GM13977 (cell line): ENCODE measurements at regions not wholly inside any gene's neighbourhood (a gene's known extent, or its start where the extent isn't known, plus 50 kb on each side); places are given as distances from the start of the nearest gene placed in this dataset.

Experiments
- DNase-seq: peaks from one replicate; pipeline ENCODE4 v3.0.0; 2012; ENCODE audit warnings: low spot score
- in situ Hi-C: fragments of 300-500 bp; cut with MboI; formaldehyde crosslinking; loops from one replicate; pipeline ENCODE4 v1.12.0; 2022; ENCODE audit warnings: low sequenced_read_pairs, low pct_unique_long_range_greater_than_20kb, mixed read lengths, inconsistent platforms; ENCODE audit not compliant: unreplicated experiment
- TF ChIP-seq, protein P1 (sequence below): IDR thresholded peaks from 2 replicates; pipeline ENCODE4 v1.5.1; 2012; ENCODE audit warnings: mild to moderate bottlenecking, control low read depth; ENCODE audit not compliant: insufficient read depth; ENCODE audit errors: extremely low read depth, missing control alignments

DNA sequence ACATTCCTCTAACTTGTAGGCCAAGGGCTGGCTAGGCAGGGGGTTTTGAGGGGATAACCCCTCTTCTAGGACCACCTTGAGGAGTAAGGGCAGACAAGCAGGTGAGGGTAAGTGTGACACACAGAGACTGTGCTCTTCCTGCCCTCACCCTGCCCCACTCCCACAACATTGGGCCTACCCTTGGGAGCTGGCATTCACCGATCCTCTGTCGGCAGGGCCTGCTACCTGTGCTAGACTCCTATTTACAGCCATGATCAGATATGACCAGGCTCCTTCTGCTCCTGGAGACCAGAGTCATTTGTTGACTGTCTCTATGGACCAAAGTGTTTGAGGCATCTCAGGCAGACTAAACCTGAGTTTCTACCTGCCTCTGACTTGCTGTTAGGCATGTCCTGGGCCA, 68.3 kb downstream of the SYF2 start:
- DNase-seq, result no peak
- in situ Hi-C loops, result no loop called here
- TF ChIP-seq, protein P1, sequence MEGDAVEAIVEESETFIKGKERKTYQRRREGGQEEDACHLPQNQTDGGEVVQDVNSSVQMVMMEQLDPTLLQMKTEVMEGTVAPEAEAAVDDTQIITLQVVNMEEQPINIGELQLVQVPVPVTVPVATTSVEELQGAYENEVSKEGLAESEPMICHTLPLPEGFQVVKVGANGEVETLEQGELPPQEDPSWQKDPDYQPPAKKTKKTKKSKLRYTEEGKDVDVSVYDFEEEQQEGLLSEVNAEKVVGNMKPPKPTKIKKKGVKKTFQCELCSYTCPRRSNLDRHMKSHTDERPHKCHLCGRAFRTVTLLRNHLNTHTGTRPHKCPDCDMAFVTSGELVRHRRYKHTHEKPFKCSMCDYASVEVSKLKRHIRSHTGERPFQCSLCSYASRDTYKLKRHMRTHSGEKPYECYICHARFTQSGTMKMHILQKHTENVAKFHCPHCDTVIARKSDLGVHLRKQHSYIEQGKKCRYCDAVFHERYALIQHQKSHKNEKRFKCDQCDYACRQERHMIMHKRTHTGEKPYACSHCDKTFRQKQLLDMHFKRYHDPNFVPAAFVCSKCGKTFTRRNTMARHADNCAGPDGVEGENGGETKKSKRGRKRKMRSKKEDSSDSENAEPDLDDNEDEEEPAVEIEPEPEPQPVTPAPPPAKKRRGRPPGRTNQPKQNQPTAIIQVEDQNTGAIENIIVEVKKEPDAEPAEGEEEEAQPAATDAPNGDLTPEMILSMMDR, result no peak

DNA sequence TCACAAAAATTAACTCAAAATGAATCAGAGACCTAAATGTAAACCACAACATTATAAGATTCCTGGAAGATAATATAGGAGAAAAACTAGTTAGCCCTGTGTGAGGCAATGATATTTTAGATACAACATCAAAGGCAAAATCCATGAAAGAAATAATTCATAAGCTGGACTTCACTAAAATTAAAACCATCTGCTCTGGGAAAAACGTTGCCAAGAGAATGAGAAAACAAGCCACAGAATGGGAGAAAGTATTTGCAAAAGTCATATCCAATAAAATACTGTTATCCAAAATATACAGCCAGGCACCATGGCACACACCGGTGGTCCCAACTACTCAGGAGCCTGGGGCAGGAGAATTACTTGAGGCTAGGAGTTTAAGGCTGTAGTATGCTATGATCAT, 70.3 kb downstream of the SYF2 start:
- in situ Hi-C loops, result no loop called here
- DNase-seq, result no peak
- TF ChIP-seq, protein P1, result no peak

DNA sequence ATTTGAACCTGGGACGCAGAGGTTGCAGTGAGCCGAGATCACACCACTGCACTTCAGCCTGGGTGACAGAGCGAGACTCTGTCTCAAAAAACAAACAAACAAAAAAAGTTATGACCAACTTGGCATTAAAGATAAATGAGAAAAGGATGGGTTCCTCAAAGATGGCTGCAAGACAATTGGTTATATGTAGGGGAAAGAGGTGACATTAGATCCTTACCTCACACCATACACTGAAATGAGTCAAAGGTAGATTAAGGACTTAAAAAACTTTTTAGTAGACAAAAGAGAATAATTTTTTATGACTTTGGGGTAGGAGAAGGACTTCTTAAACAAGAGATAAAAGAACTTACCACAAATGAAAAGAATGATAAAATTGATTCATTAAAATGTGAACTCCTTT, 74.5 kb downstream of the SYF2 start:
- no peak for DNase-seq
- TF ChIP-seq, protein P1, result no peak
- in situ Hi-C loops, result no loop called here

DNA sequence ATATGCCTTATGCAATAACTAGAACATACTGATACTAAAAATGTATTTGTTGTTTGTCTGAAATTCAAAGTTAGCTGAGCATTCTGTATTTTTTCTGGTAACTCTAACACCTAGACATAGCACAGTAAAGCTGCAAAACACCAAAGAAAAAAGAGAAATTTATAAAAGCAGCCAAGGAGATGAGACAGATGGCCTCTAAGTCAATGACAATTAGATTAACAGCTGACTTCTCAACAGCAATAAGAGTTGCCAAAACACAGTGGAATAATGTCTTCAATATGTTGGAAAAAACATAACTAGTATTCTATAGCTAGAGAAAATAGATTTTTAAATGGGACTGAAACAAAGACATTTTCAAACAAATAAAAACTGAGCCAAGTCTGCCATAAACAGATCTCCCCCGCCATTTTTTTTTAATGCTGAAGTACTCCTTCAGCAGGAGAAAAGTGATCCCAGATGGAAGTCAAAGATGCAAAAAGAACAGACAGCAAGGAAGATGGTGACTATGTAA, 81.3 kb downstream of the SYF2 start:
- in situ Hi-C loops, result no loop called here

DNA sequence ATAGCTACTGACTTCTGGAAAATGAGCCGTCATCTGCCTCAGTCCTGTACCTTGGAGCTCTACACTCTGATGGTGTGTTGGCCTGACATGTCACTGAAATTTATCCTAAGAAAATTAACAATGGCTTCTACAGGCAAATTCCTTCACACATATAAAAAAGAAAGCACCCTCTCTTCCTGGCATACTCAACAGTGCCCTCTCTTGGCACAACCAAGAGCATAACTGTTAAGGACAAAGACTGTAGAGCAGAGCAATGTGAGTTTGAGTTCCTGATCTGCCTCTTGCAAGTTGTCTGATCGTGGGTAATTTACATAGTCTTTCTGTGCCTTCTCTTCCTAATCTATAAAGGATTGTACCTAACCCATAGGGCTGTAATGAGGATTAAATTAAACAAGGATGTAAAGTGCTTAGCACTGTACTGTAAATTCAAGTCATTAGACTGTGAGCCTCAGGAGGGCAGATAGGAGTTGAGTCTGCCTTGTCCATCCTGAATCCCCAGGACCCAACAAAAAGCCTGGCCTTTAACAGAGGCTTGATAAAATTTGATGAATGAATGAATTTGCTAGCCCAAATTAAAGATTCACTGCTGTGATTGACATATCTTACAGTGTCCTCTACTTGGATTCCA, 83.5 kb downstream of the SYF2 start:
- DNase-seq, result peak; percentile 60

More for the DNA sequence above, 81.3 kb downstream of the SYF2 start:
- DNase-seq, result no peak
- TF ChIP-seq, protein P1, result no peak

DNA sequence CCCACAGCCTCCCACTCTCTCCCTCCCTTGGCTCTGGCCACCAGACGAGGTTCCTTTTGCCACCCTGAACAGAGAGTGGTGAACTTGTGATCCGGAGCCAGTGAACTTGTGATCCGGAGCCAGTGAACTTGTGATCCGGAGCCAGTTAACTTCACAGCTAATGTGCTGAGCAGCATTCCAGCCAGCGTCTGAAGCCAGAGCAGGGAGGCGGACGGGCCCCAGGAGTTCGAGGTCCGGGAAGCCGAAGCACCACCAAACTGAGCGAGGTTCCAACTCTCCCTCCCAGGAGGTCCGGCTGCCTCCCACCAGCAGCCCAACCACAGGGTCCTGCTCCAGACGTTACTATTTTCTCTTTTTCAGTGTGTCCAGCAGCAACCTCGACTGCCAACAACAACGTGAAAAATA, 85.8 kb downstream of the SYF2 start:
- no peak for DNase-seq
- TF ChIP-seq, protein P1, result no peak
- in situ Hi-C loops, result no loop called here

More for the DNA sequence above, 83.5 kb downstream of the SYF2 start:
- TF ChIP-seq, protein P1, result peak; percentile 73
- in situ Hi-C loops, result no loop called here
